ENCODE measurements at regions not wholly inside any gene's neighbourhood (a gene's known extent, or its start where the extent isn't known, plus 50 kb on each side); places are given as distances from the start of the nearest gene placed in this dataset.

GRCh38 chr15:69854001-69854400 lies 243.7 kb downstream of the TLE3 start:
- Histone ChIP-seq H3K36me3 (ENCODE audit: control insufficient read depth, insufficient read depth, low read length) (no peaks in the 10 kb centered on the region), H3K4me1 (no peaks in the 10 kb centered on the region), H3K9ac (no peak overlapping the region), H2AFZ (no peak overlapping the region), H3K79me2 (no peaks in the 10 kb centered on the region), H3K27ac (no peak overlapping the region), H3K4me3 (ENCODE audit: low read depth, low read length) (no peak overlapping the region), H3K27me3 (ENCODE audit: control insufficient read depth, insufficient read depth, low read length) (no peaks in the 10 kb centered on the region), H3K9me3 (ENCODE audit: control insufficient read depth, low read length) (no peaks in the 10 kb centered on the region), H3K4me2 (ENCODE audit: low read length) (no peak overlapping the region)
- no peak for TF ChIP-seq CTCF (IDR thresholded peaks at IDR 0.05)

GRCh38 chr15:69854521-69855181 lies 243.1 kb downstream of the TLE3 start:
- H3K36me3 ChIP-seq (ENCODE audit: control insufficient read depth, insufficient read depth, low read length) = no peaks in the 10 kb centered on the region
- H3K4me2 ChIP-seq (ENCODE audit: low read length) = no peak overlapping the region
- no peak overlapping the region for H2AFZ ChIP-seq
- H3K27ac ChIP-seq = no peak overlapping the region
- no peaks in the 10 kb centered on the region for H3K9me3 ChIP-seq (ENCODE audit: control insufficient read depth, low read length)
- H3K4me1 ChIP-seq = no peaks in the 10 kb centered on the region
- no peak overlapping the region for H3K4me3 ChIP-seq (ENCODE audit: low read depth, low read length)
- no peaks in the 10 kb centered on the region for H3K27me3 ChIP-seq (ENCODE audit: control insufficient read depth, insufficient read depth, low read length)
- TF ChIP-seq CTCF (IDR thresholded peaks at IDR 0.05) = no peak
- H3K9ac ChIP-seq = no peak overlapping the region
- H3K79me2 ChIP-seq = no peaks in the 10 kb centered on the region

GRCh38 chr15:69855258-69856000 lies 242.3 kb downstream of the TLE3 start:
- no peaks in the 10 kb centered on the region for H3K36me3 ChIP-seq (ENCODE audit: control insufficient read depth, insufficient read depth, low read length)
- no peak for TF ChIP-seq CTCF (IDR thresholded peaks at IDR 0.05)
- H3K27ac ChIP-seq = no peak overlapping the region
- H3K4me1 ChIP-seq = no peaks in the 10 kb centered on the region
- no peaks in the 10 kb centered on the region for H3K27me3 ChIP-seq (ENCODE audit: control insufficient read depth, insufficient read depth, low read length)
- H3K9ac ChIP-seq = no peak overlapping the region
- no peak overlapping the region for H3K4me3 ChIP-seq (ENCODE audit: low read depth, low read length)
- H3K4me2 ChIP-seq (ENCODE audit: low read length) = no peak overlapping the region
- no peaks in the 10 kb centered on the region for H3K79me2 ChIP-seq
- H3K9me3 ChIP-seq (ENCODE audit: control insufficient read depth, low read length) = no peaks in the 10 kb centered on the region
- H2AFZ ChIP-seq = no peak overlapping the region

- H3K4me3 ChIP-seq (ENCODE audit: low read depth, low read length) = no peak overlapping the region
- H3K9ac ChIP-seq = no peak overlapping the region
- H3K79me2 ChIP-seq = no peaks in the 10 kb centered on the region
- no peak overlapping the region for H2AFZ ChIP-seq
- no peaks in the 10 kb centered on the region for H3K36me3 ChIP-seq (ENCODE audit: control insufficient read depth, insufficient read depth, low read length)
- no peaks in the 10 kb centered on the region for H3K27me3 ChIP-seq (ENCODE audit: control insufficient read depth, insufficient read depth, low read length)
- TF ChIP-seq CTCF (IDR thresholded peaks at IDR 0.05) = no peak
- H3K9me3 ChIP-seq (ENCODE audit: control insufficient read depth, low read length) = no peaks in the 10 kb centered on the region
- no peak overlapping the region for H3K4me2 ChIP-seq (ENCODE audit: low read length)
- H3K27ac ChIP-seq = no peak overlapping the region
- no peaks in the 10 kb centered on the region for H3K4me1 ChIP-seq
Observed at GRCh38 chr15:69857250-69857649, 240.5 kb downstream of the TLE3 start.
